ENCODE measurements at regions not wholly inside any gene's neighbourhood (a gene's known extent, or its start where the extent isn't known, plus 50 kb on each side); places are given as distances from the start of the nearest gene placed in this dataset.

- peaks cover 0 to 15% (median 9%) of the 10 kb centered on the region in 3 donors for H3K36me3 Mint-ChIP-seq
- ATAC-seq (peak; percentile 20 to 40), DNase-seq (peak in 5 of 10 donors; percentile 30 to 74 (median 53))
- POLR2A ChIA-PET, result interaction anchor here (0.5 to 74.5 kb wide), 12 partner anchors 1 to 696 kb away, joined by 4 to 5369 read pairs (median 102); partner anchors contain the start of gene TMC8
- H3K27me3 Mint-ChIP-seq, result no peaks in the 10 kb centered on the region
- peaks cover 37 to 97% (median 88%) of the 10 kb centered on the region in 4 donors for H3K4me1 Mint-ChIP-seq
- H3K9me3 Mint-ChIP-seq, result no peaks in the 10 kb centered on the region
- peak overlapping the region; percentile 93 to 100 (median 99) for H3K27ac Mint-ChIP-seq
- peak overlapping the region; percentile 95 to 99 (median 96) for H3K4me3 Mint-ChIP-seq
Observed at GRCh38 chr17:77433385-77434135, 292.8 kb downstream of the SEC14L1 start.

- Mint-ChIP-seq H3K9me3 (no peaks in the 10 kb centered on the region), H3K4me1 (peaks cover 31 to 97% (median 88%) of the 10 kb centered on the region in 4 donors), H3K27ac (peak overlapping the region; percentile 93 to 100 (median 99)), H3K27me3 (no peaks in the 10 kb centered on the region), H3K4me3 (peak overlapping the region; percentile 95 to 99 (median 96)), H3K36me3 (peaks cover 0 to 15% (median 9%) of the 10 kb centered on the region in 3 donors)
- POLR2A ChIA-PET, result interaction anchor here (1.1 to 74.5 kb wide), 11 partner anchors 2 to 695 kb away, joined by 4 to 5369 read pairs (median 164); partner anchors contain the start of genes TMC8 and TNRC6C
- DNase-seq, result no peak
- ATAC-seq, result no peak
Observed at GRCh38 chr17:77434136-77435114, 293.7 kb downstream of the SEC14L1 start.

GRCh38 chr17:77435272-77436057 is 294.7 kb downstream of the SEC14L1 start:
- POLR2A ChIA-PET, result interaction anchor here (0.6 to 74.5 kb wide), 12 partner anchors 3 to 705 kb away, joined by 3 to 5369 read pairs (median 94); partner anchors contain the start of genes TMC8 and TNRC6C
- DNase-seq, result peak in 9 of 10 donors; percentile 57 to 90 (median 75)
- Mint-ChIP-seq H3K27ac (peak overlapping the region; percentile 93 to 100 (median 99)), H3K4me3 (peak overlapping the region; percentile 95 to 99 (median 96)), H3K27me3 (no peaks in the 10 kb centered on the region), H3K9me3 (no peaks in the 10 kb centered on the region), H3K4me1 (peaks cover 30 to 97% (median 88%) of the 10 kb centered on the region in 4 donors), H3K36me3 (peaks cover 0 to 15% (median 9%) of the 10 kb centered on the region in 3 donors)
- peak; percentile 79 to 89 for ATAC-seq

GRCh38 chr17:77436058-77436442 is 295.3 kb downstream of the SEC14L1 start:
- ATAC-seq (no peak), DNase-seq (no peak)
- POLR2A ChIA-PET, result interaction anchor here (0.6 to 74.5 kb wide), 10 partner anchors 3 to 1868 kb away, joined by 3 to 5369 read pairs (median 194); partner anchors contain the start of genes TMC8 and TNRC6C
- Mint-ChIP-seq H3K9me3 (no peaks in the 10 kb centered on the region), H3K27ac (peak overlapping the region; percentile 93 to 100 (median 99)), H3K36me3 (peaks cover 0 to 10% (median 9%) of the 10 kb centered on the region in 3 donors), H3K4me3 (peak overlapping the region; percentile 95 to 99 (median 96)), H3K27me3 (no peaks in the 10 kb centered on the region), H3K4me1 (peaks cover 34 to 97% (median 88%) of the 10 kb centered on the region in 4 donors)

- H3K36me3 Mint-ChIP-seq, result peaks cover 0 to 10% (median 9%) of the 10 kb centered on the region in 3 donors
- DNase-seq (no peak), ATAC-seq (no peak)
- POLR2A ChIA-PET, result interaction anchor here (0.6 to 74.5 kb wide), 10 partner anchors 4 to 1868 kb away, joined by 3 to 5369 read pairs (median 194); partner anchors contain the start of genes TMC8 and TNRC6C
- peaks cover 39 to 97% (median 88%) of the 10 kb centered on the region in 4 donors for H3K4me1 Mint-ChIP-seq
- H3K27ac Mint-ChIP-seq, result peak overlapping the region; percentile 93 to 100 (median 99)
- no peaks in the 10 kb centered on the region for H3K27me3 Mint-ChIP-seq
- no peaks in the 10 kb centered on the region for H3K9me3 Mint-ChIP-seq
- peak overlapping the region; percentile 95 to 99 (median 96) for H3K4me3 Mint-ChIP-seq
Observed at GRCh38 chr17:77436481-77436880, 295.7 kb downstream of the SEC14L1 start.

- H3K4me1 Mint-ChIP-seq, result peaks cover 39 to 97% (median 88%) of the 10 kb centered on the region in 4 donors
- peak overlapping the region; percentile 93 to 100 (median 99) for H3K27ac Mint-ChIP-seq
- POLR2A ChIA-PET, result interaction anchor here (5.2 to 74.5 kb wide), 7 partner anchors 4 to 106 kb away, joined by 24 to 5369 read pairs (median 243); no protein-coding TSS in a partner anchor
- H3K4me3 Mint-ChIP-seq, result peak overlapping the region; percentile 95 to 99 (median 96)
- peak in 1 of 10 donors; percentile 75 for DNase-seq
- H3K9me3 Mint-ChIP-seq, result no peaks in the 10 kb centered on the region
- H3K27me3 Mint-ChIP-seq, result no peaks in the 10 kb centered on the region
- H3K36me3 Mint-ChIP-seq, result peaks cover 0 to 10% (median 9%) of the 10 kb centered on the region in 3 donors
- no peak for ATAC-seq
Observed at GRCh38 chr17:77437017-77437416, 296.2 kb downstream of the SEC14L1 start.

GRCh38 chr17:77437747-77438146 is 297.0 kb downstream of the SEC14L1 start:
- Mint-ChIP-seq H3K27ac (peak overlapping the region; percentile 93 to 100 (median 99)), H3K4me1 (peaks cover 36 to 97% (median 90%) of the 10 kb centered on the region in 4 donors), H3K4me3 (peak overlapping the region; percentile 95 to 99 (median 96)), H3K9me3 (no peaks in the 10 kb centered on the region), H3K36me3 (peaks cover 0 to 9% (median 5%) of the 10 kb centered on the region in 3 donors), H3K27me3 (no peaks in the 10 kb centered on the region)
- POLR2A ChIA-PET, result interaction anchor here (1.8 to 74.5 kb wide), 6 partner anchors 5 to 105 kb away, joined by 4 to 5369 read pairs (median 274); no protein-coding TSS in a partner anchor
- ATAC-seq (no peak), DNase-seq (no peak)

GRCh38 chr17:77438241-77439188 is 297.7 kb downstream of the SEC14L1 start:
- Mint-ChIP-seq H3K27me3 (no peaks in the 10 kb centered on the region), H3K4me3 (peak overlapping the region; percentile 50 to 99 (median 89)), H3K4me1 (peaks cover 38 to 100% (median 96%) of the 10 kb centered on the region in 4 donors), H3K9me3 (no peaks in the 10 kb centered on the region), H3K27ac (peak overlapping the region; percentile 93 to 100 (median 99)), H3K36me3 (peaks cover 0 to 9% (median 5%) of the 10 kb centered on the region in 3 donors)
- POLR2A ChIA-PET, result interaction anchor here (1.8 to 74.5 kb wide), 5 partner anchors 6 to 106 kb away, joined by 4 to 5369 read pairs (median 304); no protein-coding TSS in a partner anchor
- DNase-seq (no peak), ATAC-seq (no peak)

GRCh38 chr17:77439189-77440018 is 298.6 kb downstream of the SEC14L1 start:
- Mint-ChIP-seq H3K4me1 (peaks cover 43 to 100% (median 98%) of the 10 kb centered on the region in 4 donors), H3K27me3 (no peaks in the 10 kb centered on the region), H3K4me3 (peak overlapping the region; percentile 65 to 99 (median 86)), H3K9me3 (no peaks in the 10 kb centered on the region), H3K36me3 (peaks cover 0 to 4% (median 3%) of the 10 kb centered on the region in 3 donors), H3K27ac (peak overlapping the region; percentile 93 to 100 (median 99))
- no peak for DNase-seq
- ATAC-seq, result no peak
- POLR2A ChIA-PET, result interaction anchor here (1.8 to 74.5 kb wide), 6 partner anchors 7 to 108 kb away, joined by 4 to 5369 read pairs (median 274); no protein-coding TSS in a partner anchor

Measured in naive thymus-derived CD8-positive, alpha-beta T cell (primary cell).